PC-9 (cell line): ENCODE measurements at regions not wholly inside any gene's neighbourhood (a gene's known extent, or its start where the extent isn't known, plus 50 kb on each side); places are given as distances from the start of the nearest gene placed in this dataset.

Source experiments
- CTCF ChIP-seq: fragments of 200-600 bp; sonication (generic); conservative IDR thresholded peaks from 2 replicates; pipeline ENCODE4 v1.6.1; 2017; ENCODE audit warnings: mixed run types, antibody characterized with exemption, mild to moderate bottlenecking, moderate library complexity
- EZH2 ChIP-seq: fragments of 200-600 bp; sonication (generic); IDR thresholded peaks from 2 replicates; pipeline ENCODE4 v1.8.0; 2017; ENCODE audit warnings: antibody characterized with exemption, low read depth

DNA sequence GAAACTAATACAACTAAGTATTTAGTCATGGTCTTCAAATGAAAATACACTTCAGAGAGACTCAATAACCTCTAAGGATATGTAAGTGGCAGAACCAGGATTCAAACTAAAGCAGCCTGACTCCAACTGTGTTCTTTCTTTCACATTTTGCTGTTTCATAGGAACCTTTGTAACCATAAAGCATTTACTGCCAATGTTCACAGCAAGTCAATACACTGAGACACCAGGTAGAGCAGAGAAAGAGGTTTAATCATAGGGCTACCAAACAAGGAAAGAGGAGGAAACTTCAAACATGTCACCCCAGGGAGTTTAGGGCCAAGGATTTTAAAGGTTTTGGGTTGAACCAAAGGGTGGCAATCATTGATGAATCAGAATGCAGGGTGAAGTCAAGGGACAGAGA, 263.1 kb upstream of the PTGER4 start:
- TF ChIP-seq CTCF, result no peak
- no peak for TF ChIP-seq EZH2
